OCI-LY7 (cell line): ENCODE measurements at regions not wholly inside any gene's neighbourhood (a gene's known extent, or its start where the extent isn't known, plus 50 kb on each side); places are given as distances from the start of the nearest gene placed in this dataset.

Source experiments
- CTCF ChIP-seq: fragments of 200-600 bp; sonication (generic); conservative IDR thresholded peaks from 2 replicates; pipeline ENCODE4 v1.5.1; 2014; ENCODE audit warnings: mild to moderate bottlenecking, antibody characterized with exemption, low read length, moderate library complexity, mixed read lengths
- EZH2phosphoT487 ChIP-seq: fragments of 200-600 bp; sonication (generic); IDR thresholded peaks from 2 replicates; pipeline ENCODE4 v1.6.1; 2018; ENCODE audit warnings: low read depth, borderline replicate concordance, mild to moderate bottlenecking, mixed run types, antibody characterized with exemption, low read length, moderate library complexity, mixed read lengths

DNA sequence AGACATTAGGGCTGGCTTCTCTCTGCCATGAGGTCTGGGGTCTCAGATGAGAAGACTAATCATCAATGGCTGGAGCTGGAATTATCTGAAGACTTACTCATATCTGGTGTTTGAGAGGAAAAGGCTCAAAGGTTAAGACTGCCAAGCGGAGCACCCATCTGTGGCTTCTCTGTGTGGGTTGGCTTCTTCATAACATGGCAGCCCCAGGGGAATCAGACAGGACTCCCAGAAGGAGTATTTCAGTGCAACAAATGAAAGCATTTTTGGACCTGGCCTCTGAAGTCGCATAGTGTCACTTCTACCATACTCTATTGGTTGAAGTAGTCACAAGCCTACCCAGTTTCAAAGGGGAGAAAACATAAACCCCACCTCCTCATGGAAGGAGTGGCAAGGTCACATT, 171.8 kb upstream of the KRR1 start:
- TF ChIP-seq CTCF (no peak), EZH2phosphoT487 (no peak)
